Memory B cell (primary cell): ENCODE measurements at regions not wholly inside any gene's neighbourhood (a gene's known extent, or its start where the extent isn't known, plus 50 kb on each side); places are given as distances from the start of the nearest gene placed in this dataset.

ENCODE experiments used
- ATAC-seq: fragments of 150-1000 bp; cut with Tn5 transposase; 2 replicates; pipeline ENCODE4 v1.10.0; 2021; ENCODE audit warnings: low read depth, mild to moderate bottlenecking, moderate library complexity
- DNase-seq, 2 donors: peaks; one replicate each; pipeline ENCODE4 v3.0.0; 2022; ENCODE audit warnings: low spot score in 2 of 2
- H3K27ac Mint-ChIP-seq: one replicate; pipeline ENCODE4 v1.8.0; 2022; ENCODE audit warnings: mild to moderate bottlenecking, moderate library complexity, mixed read lengths
- H3K27me3 Mint-ChIP-seq: one replicate; pipeline ENCODE4 v1.8.0; 2022; ENCODE audit warnings: mixed read lengths
- H3K36me3 Mint-ChIP-seq: one replicate; pipeline ENCODE4 v1.8.0; 2022; ENCODE audit warnings: mild to moderate bottlenecking, mixed read lengths
- H3K4me1 Mint-ChIP-seq: one replicate; pipeline ENCODE4 v1.8.0; 2022; ENCODE audit warnings: mixed read lengths
- H3K4me3 Mint-ChIP-seq: one replicate; pipeline ENCODE4 v1.8.0; 2022; ENCODE audit warnings: mild to moderate bottlenecking, moderate library complexity, mixed read lengths
- H3K9me3 Mint-ChIP-seq: one replicate; pipeline ENCODE4 v1.8.0; 2022; ENCODE audit warnings: mixed read lengths

DNA sequence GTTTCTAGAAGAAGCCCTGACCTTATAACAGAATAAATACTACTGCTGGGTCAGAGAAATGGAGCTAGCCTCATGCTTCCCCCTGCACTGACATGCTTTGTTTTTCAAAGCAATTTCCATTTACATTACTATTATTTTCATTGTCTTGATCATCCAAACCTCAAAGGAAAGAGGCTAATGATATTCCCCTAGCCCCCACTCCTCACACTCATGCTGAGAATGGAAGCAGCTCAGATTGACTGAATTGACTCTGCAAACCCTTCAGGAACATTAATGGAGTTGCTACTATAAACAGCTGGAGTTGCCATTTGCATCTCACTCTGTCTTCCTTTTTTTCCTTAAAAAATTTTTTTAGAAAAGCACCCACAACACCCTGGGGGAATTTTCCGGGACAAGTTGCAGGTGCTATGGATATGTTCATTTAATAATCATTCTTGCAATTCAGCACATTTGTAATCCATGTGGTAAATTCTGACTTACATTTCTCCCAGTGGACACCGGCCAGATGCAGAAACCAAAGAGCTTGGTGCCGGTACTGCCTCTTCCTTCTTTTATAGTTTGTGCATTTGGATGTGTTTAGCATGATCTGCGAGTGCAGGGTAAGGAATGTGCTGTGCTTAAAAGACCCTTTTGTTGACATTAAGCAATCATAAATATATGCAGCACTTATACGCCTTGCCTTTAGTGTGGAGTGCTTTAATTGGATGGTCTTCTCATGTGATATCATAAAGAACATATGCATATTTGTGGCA, 103.3 kb upstream of the OSR1 start:
- Mint-ChIP-seq H3K4me1 (no peaks in the 10 kb centered on the region), H3K9me3 (peaks cover 2% of the 10 kb centered on the region), H3K36me3 (no peaks in the 10 kb centered on the region), H3K27me3 (peaks cover 6% of the 10 kb centered on the region), H3K4me3 (no peak overlapping the region), H3K27ac (no peak overlapping the region)
- ATAC-seq (no peak), DNase-seq (no peak)

GRCh38 chr2:19460761-19461160, 102.3 kb upstream of the OSR1 start:
- peaks cover 6% of the 10 kb centered on the region for H3K27me3 Mint-ChIP-seq
- no peak for ATAC-seq
- no peak overlapping the region for H3K4me3 Mint-ChIP-seq
- H3K9me3 Mint-ChIP-seq, result no peaks in the 10 kb centered on the region
- H3K27ac Mint-ChIP-seq, result no peak overlapping the region
- no peak for DNase-seq
- H3K4me1 Mint-ChIP-seq, result no peaks in the 10 kb centered on the region
- H3K36me3 Mint-ChIP-seq, result no peaks in the 10 kb centered on the region

DNA sequence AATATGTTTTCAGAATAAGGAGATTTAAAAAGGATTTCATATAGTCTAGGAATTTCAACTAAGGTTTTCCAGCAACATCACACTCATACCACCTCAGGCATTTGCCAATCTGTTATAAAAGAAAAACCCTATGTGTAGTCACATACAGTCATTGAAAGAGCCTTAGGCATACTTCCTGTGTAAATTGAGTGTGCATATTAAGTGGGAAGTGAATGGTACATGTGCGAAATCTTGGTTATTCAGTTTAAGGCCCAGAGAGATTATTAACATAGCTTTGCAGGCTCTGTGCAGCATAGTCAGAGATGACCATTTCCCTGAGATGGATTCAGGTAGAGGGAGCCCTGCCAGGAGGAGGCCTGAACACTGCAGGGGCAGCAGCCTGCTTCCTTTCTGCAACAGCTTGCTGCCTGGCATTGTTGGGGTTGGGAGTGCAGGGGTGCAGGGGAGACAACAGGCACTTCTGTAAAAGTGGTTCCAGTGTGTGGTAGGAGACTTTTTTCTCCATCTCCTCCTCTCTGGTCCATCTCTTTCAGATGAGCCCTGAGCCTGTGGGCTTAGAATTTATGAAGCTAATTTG, 100.1 kb upstream of the OSR1 start:
- H3K9me3 Mint-ChIP-seq, result peaks cover 3% of the 10 kb centered on the region
- no peaks in the 10 kb centered on the region for H3K36me3 Mint-ChIP-seq
- no peak for DNase-seq

DNA sequence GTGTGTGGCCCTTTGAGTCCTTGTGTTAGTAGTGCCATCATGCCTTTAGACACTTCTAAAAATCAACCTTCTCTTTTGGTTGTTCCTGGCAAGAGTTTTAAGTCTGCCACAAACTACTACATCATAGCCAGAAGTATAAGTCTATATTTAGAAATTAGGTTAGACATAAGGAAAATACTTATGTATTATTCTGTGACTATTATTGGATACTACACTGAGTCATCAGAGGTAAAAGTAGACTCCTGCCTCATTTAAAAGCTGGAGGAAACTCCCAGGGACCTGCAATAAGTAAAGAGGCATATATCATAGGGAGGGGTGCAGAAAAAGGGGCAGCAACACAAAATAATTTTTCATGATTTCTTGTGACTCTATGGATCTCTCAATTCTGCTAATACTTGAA, 99.4 kb upstream of the OSR1 start:
- Mint-ChIP-seq H3K27me3 (peaks cover 6% of the 10 kb centered on the region), H3K4me3 (no peak overlapping the region), H3K4me1 (no peaks in the 10 kb centered on the region), H3K27ac (no peak overlapping the region), H3K36me3 (no peaks in the 10 kb centered on the region), H3K9me3 (peaks cover 3% of the 10 kb centered on the region)
- no peak for DNase-seq
- ATAC-seq, result no peak

More for the DNA sequence above, 100.1 kb upstream of the OSR1 start:
- H3K27ac Mint-ChIP-seq, result no peak overlapping the region
- no peaks in the 10 kb centered on the region for H3K4me1 Mint-ChIP-seq
- no peak overlapping the region for H3K4me3 Mint-ChIP-seq
- ATAC-seq, result no peak
- peaks cover 6% of the 10 kb centered on the region for H3K27me3 Mint-ChIP-seq

GRCh38 chr2:19456705-19457309, 98.4 kb upstream of the OSR1 start:
- Mint-ChIP-seq H3K4me1 (no peaks in the 10 kb centered on the region), H3K4me3 (no peak overlapping the region), H3K27me3 (peaks cover 4% of the 10 kb centered on the region), H3K9me3 (peaks cover 3% of the 10 kb centered on the region), H3K36me3 (no peaks in the 10 kb centered on the region), H3K27ac (no peak overlapping the region)
- DNase-seq, result no peak
- ATAC-seq, result no peak

DNA sequence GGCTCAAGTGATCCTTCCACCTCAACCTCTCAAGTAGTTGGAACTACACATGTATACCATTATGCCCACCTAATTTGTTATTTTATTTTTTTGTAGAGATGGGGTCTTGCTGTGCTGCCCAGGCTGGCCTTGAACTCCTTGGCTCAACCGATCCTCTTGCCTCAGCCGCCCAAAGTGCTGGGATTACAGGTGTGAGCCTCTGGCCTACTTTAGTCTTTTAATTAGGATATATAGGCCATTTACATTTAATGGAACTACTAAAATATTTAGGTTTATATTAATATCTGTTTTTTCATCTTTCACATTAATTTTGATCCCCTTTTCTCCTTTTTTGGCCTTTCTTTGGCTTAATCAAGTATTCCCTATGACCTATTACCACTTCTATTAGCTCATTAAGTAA, 95.7 kb upstream of the OSR1 start:
- no peak for DNase-seq
- H3K4me3 Mint-ChIP-seq, result no peak overlapping the region
- H3K27ac Mint-ChIP-seq, result no peak overlapping the region
- H3K36me3 Mint-ChIP-seq, result no peaks in the 10 kb centered on the region
- peaks cover 5% of the 10 kb centered on the region for H3K9me3 Mint-ChIP-seq
- peaks cover 4% of the 10 kb centered on the region for H3K27me3 Mint-ChIP-seq
- no peak for ATAC-seq
- no peaks in the 10 kb centered on the region for H3K4me1 Mint-ChIP-seq

GRCh38 chr2:19442731-19443130, 84.3 kb upstream of the OSR1 start:
- ATAC-seq, result no peak

GRCh38 chr2:19439081-19439480, 80.7 kb upstream of the OSR1 start:
- ATAC-seq (no peak), DNase-seq (no peak)
- H3K27me3 Mint-ChIP-seq, result peaks cover 4% of the 10 kb centered on the region
- no peak overlapping the region for H3K27ac Mint-ChIP-seq
- no peaks in the 10 kb centered on the region for H3K36me3 Mint-ChIP-seq
- no peak overlapping the region for H3K4me3 Mint-ChIP-seq
- H3K4me1 Mint-ChIP-seq, result no peaks in the 10 kb centered on the region
- H3K9me3 Mint-ChIP-seq, result peaks cover 4% of the 10 kb centered on the region

More at GRCh38 chr2:19442731-19443130, 84.3 kb upstream of the OSR1 start:
- no peaks in the 10 kb centered on the region for H3K4me1 Mint-ChIP-seq
- no peaks in the 10 kb centered on the region for H3K36me3 Mint-ChIP-seq
- H3K27me3 Mint-ChIP-seq, result no peaks in the 10 kb centered on the region
- DNase-seq, result no peak
- H3K4me3 Mint-ChIP-seq, result no peak overlapping the region
- H3K9me3 Mint-ChIP-seq, result peaks cover 10% of the 10 kb centered on the region
- H3K27ac Mint-ChIP-seq, result no peak overlapping the region

DNA sequence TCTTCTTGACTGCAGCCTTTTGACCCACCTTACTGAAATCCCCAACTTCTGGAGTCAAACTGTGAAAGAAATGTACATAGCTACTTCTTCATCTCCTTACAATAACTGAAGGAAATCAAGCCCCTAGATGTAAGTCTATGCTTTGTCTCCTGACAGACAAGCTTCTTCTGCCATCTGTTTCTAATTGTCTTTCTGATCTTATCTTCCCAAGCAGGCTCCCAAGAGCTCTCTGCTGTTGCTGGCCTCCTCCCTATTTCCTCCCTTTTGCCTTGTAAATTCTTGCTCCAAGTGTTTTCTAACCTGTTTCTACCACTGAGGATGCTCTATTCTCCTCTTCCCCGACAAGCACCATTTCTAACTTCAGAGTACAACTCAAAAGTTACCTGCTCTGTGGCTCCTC, 77.4 kb upstream of the OSR1 start:
- Mint-ChIP-seq H3K36me3 (no peaks in the 10 kb centered on the region), H3K4me3 (no peak overlapping the region), H3K4me1 (no peaks in the 10 kb centered on the region), H3K27ac (no peak overlapping the region), H3K9me3 (no peaks in the 10 kb centered on the region), H3K27me3 (peaks cover 4% of the 10 kb centered on the region)
- ATAC-seq (no peak), DNase-seq (no peak)

- H3K9me3 Mint-ChIP-seq, result no peaks in the 10 kb centered on the region
- ATAC-seq, result no peak
- H3K27ac Mint-ChIP-seq, result no peak overlapping the region
- H3K36me3 Mint-ChIP-seq, result no peaks in the 10 kb centered on the region
- peaks cover 7% of the 10 kb centered on the region for H3K27me3 Mint-ChIP-seq
- H3K4me1 Mint-ChIP-seq, result no peaks in the 10 kb centered on the region
- no peak for DNase-seq
- no peak overlapping the region for H3K4me3 Mint-ChIP-seq
Observed at GRCh38 chr2:19434413-19434812, 76.0 kb upstream of the OSR1 start.

DNA sequence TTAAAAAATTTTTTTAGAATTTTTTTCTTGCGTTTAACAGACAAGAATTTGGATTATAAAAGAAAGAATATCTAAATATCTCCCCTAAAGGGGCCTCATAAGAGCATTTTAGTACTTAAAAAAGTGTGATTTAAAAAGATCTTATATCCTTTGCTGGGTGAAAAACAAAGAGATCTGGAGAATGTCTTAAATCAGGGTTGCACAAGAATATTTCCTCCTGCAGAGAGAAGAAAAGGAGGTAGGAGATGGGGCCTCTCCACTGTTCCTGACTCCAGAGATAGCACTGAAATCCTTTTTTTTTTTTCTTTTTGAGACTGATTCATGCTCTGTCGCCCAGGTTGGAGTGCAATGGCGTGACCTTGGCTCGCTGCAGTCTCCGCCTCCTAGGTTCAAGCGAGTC, 68.5 kb upstream of the OSR1 start:
- Mint-ChIP-seq H3K27ac (no peak overlapping the region), H3K27me3 (peaks cover 5% of the 10 kb centered on the region), H3K9me3 (no peaks in the 10 kb centered on the region), H3K4me1 (no peaks in the 10 kb centered on the region), H3K4me3 (no peak overlapping the region), H3K36me3 (no peaks in the 10 kb centered on the region)
- ATAC-seq (no peak), DNase-seq (no peak)

GRCh38 chr2:19426144-19426543, 67.7 kb upstream of the OSR1 start:
- no peak overlapping the region for H3K4me3 Mint-ChIP-seq
- peaks cover 5% of the 10 kb centered on the region for H3K27me3 Mint-ChIP-seq
- no peaks in the 10 kb centered on the region for H3K36me3 Mint-ChIP-seq
- H3K4me1 Mint-ChIP-seq, result no peaks in the 10 kb centered on the region
- no peak overlapping the region for H3K27ac Mint-ChIP-seq
- no peaks in the 10 kb centered on the region for H3K9me3 Mint-ChIP-seq
- ATAC-seq, result no peak
- no peak for DNase-seq

DNA sequence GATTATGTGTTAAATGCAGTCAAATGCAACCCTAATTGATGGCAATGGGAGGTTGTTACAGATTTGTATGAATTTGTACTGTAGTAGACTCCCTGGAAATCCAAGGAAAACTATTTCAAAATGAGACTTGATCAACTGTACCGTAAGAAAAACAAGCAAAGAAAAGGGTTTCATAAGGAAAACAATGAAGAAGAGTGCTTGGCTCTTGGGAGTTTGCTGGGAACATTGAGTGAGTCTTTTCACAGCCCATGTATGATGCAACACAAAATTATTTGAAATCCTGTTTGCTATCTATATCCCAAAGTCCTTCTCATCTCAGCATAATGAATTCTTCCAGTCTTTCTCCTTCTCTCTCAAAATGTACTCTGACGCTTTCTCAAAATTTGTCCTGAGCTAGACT, 67.0 kb upstream of the OSR1 start:
- H3K27me3 Mint-ChIP-seq, result peaks cover 5% of the 10 kb centered on the region
- no peaks in the 10 kb centered on the region for H3K4me1 Mint-ChIP-seq
- H3K9me3 Mint-ChIP-seq, result no peaks in the 10 kb centered on the region
- H3K27ac Mint-ChIP-seq, result no peak overlapping the region
- no peak overlapping the region for H3K4me3 Mint-ChIP-seq
- H3K36me3 Mint-ChIP-seq, result no peaks in the 10 kb centered on the region
- no peak for ATAC-seq
- DNase-seq, result no peak

DNA sequence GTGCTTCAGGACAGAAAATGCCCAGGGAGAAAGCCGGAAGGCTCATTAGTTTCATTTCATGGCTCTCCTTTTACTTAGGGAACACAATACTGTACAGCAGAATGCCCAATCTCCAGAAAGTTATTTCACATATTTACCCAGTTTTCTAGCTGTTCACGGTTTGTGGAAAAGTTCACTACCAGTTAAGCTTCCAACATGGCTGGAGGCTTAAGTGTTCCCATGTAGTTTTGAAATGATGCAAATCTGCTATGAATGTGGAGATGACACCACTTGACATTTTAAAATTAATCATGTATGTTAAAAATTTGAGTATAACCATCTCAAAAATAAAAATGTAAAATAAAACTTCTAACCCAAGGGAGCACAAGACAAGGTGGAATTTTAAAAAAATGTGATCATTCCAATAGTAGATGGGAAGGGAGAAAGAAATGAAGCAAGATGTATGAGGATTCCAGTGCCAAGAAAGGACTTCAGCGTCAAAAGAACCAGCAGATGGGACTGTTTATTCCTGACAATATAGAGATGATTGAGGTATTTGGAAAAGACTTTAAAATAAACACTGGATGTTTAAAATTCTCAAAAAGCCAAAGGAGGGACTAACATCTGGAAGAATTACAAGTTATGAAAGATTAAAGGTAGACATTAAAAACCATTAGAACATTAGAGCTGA, 60.9 kb upstream of the OSR1 start:
- Mint-ChIP-seq H3K27me3 (peaks cover 2% of the 10 kb centered on the region), H3K4me1 (no peaks in the 10 kb centered on the region), H3K27ac (no peak overlapping the region), H3K36me3 (no peaks in the 10 kb centered on the region), H3K4me3 (no peak overlapping the region), H3K9me3 (no peaks in the 10 kb centered on the region)
- no peak for ATAC-seq
- no peak for DNase-seq
